GM21390 (cell line): ENCODE measurements at regions not wholly inside any gene's neighbourhood (a gene's known extent, or its start where the extent isn't known, plus 50 kb on each side); places are given as distances from the start of the nearest gene placed in this dataset.
"Not testable (repeated sequence)": the region's sequence is repeated elsewhere in the genome, so short reads cannot be mapped to it uniquely, and the experiment has no call there.

Experiments used
- ATAC-seq: cut with Tn5 transposase; IDR thresholded peaks from one replicate; pipeline ENCODE4 v1.9.1; 2021; ENCODE audit not compliant: unreplicated experiment

DNA sequence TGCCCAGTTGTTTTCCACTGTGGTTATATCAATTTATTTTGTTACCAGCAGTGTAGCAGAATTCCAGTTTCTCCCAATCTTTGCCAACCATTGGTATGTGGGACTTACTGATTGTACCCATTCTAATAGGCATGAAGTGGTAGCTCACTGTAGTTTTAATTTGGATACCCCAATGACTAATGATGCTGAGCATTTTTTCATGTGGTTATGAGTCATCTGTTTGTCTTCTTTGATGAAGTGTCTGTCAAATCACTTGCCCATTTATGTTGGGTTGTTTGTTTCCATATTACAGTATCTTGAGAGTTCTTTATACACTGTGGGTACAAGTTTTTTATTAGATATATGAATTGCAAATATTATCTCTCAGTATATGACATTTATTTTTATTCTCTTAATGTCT, 644.3 kb downstream of the NR2F2 start:
- no peak for ATAC-seq

DNA sequence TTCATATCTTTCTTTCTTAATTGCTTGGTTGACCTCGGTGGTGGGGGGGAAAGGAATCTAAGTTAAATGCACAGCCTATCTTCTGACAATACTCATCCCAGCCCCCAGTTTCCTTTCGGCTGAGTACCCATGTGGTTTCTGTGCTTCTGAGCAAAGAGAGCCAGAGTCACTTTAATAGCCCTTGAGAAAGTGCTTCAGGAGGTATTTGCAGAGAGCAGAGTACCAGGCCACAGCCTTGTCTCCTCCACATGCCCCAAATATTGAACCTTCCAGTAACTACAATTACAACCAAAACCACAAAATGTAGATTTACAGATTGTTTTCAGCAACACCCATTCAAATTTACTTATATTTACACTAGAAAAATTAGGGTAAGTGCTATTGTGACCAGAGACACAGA, 647.4 kb downstream of the NR2F2 start:
- no peak for ATAC-seq

DNA sequence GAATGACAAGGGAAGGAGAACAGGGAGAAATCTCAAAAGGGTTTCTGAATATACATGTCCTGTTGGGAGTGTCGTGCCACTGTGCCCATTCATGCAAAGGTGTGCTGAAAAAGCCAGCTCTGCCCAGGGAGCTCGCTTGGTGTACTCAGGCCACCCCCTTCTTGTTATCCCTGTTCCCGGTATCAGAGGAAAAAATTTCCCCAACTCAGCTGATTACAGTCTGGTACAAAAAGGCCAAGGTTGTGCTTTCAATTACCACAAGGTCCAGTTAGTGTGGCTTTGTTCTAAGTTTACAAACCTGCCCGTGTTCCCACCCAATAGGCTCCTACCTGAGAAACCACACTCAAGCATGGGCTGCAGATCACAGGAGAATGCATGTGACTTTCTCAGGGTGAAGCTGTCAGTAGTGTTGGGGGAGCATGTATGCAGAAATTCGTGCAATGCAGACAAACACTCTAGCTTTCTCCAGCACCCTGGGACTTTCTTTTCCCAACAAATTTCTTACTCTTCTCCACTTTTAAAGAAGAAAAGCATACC, 648.5 kb downstream of the NR2F2 start:
- no peak for ATAC-seq

DNA sequence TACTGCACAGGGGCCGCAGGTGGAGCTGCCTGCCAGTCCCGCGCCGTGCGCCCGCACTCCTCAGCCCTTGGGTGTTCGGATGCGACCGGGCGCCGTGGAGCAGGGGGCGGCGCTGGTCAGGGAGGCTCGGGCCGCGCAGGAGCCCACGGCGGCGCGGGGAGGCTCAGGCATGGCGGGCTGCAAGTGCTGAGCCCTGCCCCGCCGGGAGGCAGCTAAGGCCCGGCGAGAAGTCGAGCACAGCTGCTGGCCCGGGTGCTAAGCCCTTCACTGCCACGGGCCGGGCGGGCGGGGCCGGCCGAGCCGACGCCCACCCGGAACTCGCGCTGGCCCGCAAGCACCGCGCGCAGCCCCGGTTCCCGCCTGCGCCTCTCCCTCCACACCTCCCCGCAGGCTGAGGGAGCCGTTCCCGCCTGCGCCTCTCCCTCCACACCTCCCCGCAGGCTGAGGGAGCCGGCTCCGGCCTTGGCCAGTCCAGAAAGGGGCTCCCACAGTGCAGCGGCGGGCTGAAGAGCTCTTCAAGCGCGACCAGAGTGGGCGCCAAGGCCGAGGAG, 653.7 kb downstream of the NR2F2 start:
- not testable (repeated sequence) for ATAC-seq

- ATAC-seq: no peak
Observed at GRCh38 chr15:96992817-96993216, 662.3 kb downstream of the NR2F2 start.

DNA sequence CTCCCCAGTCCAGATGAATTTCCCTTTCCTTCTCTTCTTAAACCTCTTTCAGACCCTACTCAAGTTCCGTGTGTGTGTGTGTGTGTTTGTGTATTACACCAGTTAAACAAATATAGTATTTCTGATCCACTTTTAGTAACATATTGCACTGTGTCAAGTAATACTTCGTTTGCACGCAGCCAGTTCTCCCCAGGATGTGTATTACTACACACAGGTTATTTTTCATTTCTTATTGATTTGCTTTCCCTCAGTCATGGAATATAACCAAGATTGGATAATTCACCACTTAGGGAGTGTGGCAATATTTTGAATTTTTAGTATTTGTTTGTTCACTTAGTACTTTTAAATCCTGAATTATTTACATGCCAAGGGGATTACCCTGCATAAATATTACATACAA, 667.0 kb downstream of the NR2F2 start:
- no peak for ATAC-seq

GRCh38 chr15:97009031-97009431, 678.5 kb downstream of the NR2F2 start:
- ATAC-seq: no peak

- ATAC-seq: no peak
Observed at GRCh38 chr15:97012986-97013385, 682.5 kb downstream of the NR2F2 start.

- ATAC-seq: no peak
Observed at GRCh38 chr15:97013491-97013890, 683.0 kb downstream of the NR2F2 start.

- ATAC-seq: no peak
Observed at GRCh38 chr15:97014001-97014400, 683.5 kb downstream of the NR2F2 start.

- no peak for ATAC-seq
Observed at GRCh38 chr15:97023488-97023844, 693.0 kb downstream of the NR2F2 start.

DNA sequence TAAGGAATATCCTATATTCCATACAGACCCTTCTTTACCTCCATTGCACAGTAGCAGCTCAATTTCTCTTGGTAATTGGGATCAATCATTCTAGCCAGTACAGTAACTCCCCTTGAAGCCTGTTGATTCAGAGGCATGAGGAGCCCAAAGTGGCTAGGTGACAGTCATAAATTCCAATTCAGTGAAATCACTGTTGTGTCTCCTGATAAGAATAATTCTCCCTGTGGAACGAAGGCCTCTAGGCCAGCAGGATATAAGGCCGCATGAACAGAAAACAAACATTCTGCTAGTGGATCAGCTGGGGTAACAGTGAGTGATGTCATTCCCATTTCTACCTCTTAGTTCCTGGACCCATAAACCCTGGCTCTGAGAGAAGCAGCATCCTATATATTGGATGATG, 696.3 kb downstream of the NR2F2 start:
- no peak for ATAC-seq

DNA sequence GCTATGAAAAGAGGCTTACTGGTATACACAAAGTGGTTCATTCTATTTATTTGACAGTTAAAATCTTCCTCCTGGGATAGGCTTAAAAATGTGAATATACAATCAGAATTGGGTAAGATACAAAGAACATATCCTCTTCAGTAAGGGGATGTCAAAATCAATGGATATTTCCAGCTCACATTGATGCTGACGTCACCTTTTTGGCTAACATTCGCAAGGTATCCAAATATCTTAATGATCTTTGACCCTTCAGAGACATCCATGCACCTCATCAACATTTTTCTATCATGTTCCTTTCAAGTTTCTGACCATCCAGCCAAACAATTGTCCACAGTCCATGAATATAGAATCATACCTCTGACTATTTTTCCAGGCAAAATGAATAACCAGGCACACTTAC, 697.3 kb downstream of the NR2F2 start:
- ATAC-seq: no peak

DNA sequence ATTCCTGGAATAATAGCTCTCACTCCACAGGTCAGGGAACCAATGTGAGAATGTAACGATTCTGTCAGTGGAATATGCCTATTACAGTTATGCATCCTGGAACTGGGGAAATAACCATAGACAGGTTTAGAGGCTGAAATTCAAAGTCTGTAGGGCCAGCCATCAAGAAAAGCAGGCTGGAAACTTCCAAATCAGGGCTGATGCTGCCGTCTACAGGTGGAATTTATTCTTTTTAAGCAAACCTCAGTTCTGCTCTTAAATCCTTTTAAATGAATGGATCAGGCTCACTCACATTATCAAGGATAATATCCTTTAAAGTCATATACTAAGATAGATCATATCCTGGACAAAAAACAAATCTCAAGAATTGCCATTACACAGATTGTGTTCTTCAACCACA, 699.8 kb downstream of the NR2F2 start:
- no peak for ATAC-seq

GRCh38 chr15:97036301-97036700, 705.8 kb downstream of the NR2F2 start:
- no peak for ATAC-seq

DNA sequence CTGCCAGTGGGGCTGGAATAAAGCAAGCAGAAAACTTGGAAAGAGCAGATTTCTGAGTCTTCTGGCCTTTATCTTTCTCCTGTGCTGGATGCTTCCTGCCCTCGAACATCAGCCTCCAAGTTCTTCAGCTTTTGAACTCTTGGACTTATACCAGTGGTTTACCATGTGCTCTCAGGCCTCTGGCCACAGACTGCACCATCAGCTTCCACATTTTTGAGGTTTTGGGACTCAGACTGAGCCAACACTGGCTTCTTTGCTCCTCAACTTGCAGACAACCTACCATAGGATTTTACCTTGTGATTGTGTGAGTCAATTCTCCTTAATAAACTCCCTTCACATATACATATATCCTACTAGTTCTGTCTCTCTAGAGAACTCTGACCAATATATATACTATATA, 706.6 kb downstream of the NR2F2 start:
- no peak for ATAC-seq

GRCh38 chr15:97045666-97046421, 715.3 kb downstream of the NR2F2 start:
- ATAC-seq: no peak

- no peak for ATAC-seq
Observed at GRCh38 chr15:97052513-97052912, 722.0 kb downstream of the NR2F2 start.

- ATAC-seq: no peak
Observed at GRCh38 chr15:97053635-97054034, 723.1 kb downstream of the NR2F2 start.

GRCh38 chr15:97057503-97057902, 727.0 kb downstream of the NR2F2 start:
- ATAC-seq: no peak

GRCh38 chr15:97059281-97059680, 728.8 kb downstream of the NR2F2 start:
- no peak for ATAC-seq

- no peak for ATAC-seq
Observed at GRCh38 chr15:97061392-97061791, 730.9 kb downstream of the NR2F2 start.

GRCh38 chr15:97071668-97072067, 741.2 kb downstream of the NR2F2 start:
- no peak for ATAC-seq
